Nephron (organoid): ENCODE measurements at regions not wholly inside any gene's neighbourhood (a gene's known extent, or its start where the extent isn't known, plus 50 kb on each side); places are given as distances from the start of the nearest gene placed in this dataset.

ENCODE experiments used
- H3K27ac Mint-ChIP-seq, 3 experiments: 2 replicates each; pipeline ENCODE4 v1.8.0; 2020; ENCODE audit warnings: mixed read lengths in 3 of 3, mild to moderate bottlenecking in 2 of 3, moderate library complexity in 1 of 3
- H3K27me3 Mint-ChIP-seq: 2 replicates; pipeline ENCODE4 v1.8.0; 2021; ENCODE audit warnings: low read depth, mild to moderate bottlenecking, moderate library complexity, mixed read lengths
- H3K36me3 Mint-ChIP-seq: 2 replicates; pipeline ENCODE4 v1.8.0; 2020; ENCODE audit warnings: low read depth, mixed read lengths
- H3K4me1 Mint-ChIP-seq: 2 replicates; pipeline ENCODE4 v1.8.0; 2020; ENCODE audit warnings: mixed read lengths
- H3K4me3 Mint-ChIP-seq, 3 experiments: 2 replicates each; pipeline ENCODE4 v1.8.0; 2020; ENCODE audit warnings: mild to moderate bottlenecking in 3 of 3, mixed read lengths in 3 of 3, moderate library complexity in 2 of 3
- H3K9me3 Mint-ChIP-seq: 2 replicates; pipeline ENCODE4 v1.8.0; 2020; ENCODE audit warnings: mixed read lengths
- TF ChIP-seq, protein P1 (sequence below), 3 experiments: fragments of 200-600 bp; sonication (generic); IDR thresholded peaks; one replicate each; pipeline ENCODE4 v1.5.0; 2021; ENCODE audit warnings: antibody characterized with exemption in 3 of 3; ENCODE audit not compliant: unreplicated experiment in 3 of 3

DNA sequence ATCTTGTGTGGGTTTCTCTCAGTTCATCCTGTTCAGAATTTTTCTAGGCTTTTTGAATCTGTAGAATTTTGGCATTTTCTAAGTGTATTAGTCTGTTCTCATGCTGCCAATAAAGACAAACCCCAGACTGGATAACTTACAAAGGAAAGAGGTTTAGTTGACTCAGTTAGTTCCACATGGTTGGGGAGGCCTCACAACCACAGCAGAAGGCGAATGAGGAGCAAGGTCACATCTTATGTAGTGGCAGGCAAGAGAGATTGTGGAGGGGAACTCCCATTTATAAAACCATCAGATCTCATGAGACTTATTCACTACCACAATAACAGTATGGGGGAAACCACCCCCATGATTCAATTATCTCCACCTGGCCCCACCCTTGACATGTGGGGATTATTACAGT lies 199.2 kb downstream of the ST6GAL2 start:
- TF ChIP-seq, protein P1, sequence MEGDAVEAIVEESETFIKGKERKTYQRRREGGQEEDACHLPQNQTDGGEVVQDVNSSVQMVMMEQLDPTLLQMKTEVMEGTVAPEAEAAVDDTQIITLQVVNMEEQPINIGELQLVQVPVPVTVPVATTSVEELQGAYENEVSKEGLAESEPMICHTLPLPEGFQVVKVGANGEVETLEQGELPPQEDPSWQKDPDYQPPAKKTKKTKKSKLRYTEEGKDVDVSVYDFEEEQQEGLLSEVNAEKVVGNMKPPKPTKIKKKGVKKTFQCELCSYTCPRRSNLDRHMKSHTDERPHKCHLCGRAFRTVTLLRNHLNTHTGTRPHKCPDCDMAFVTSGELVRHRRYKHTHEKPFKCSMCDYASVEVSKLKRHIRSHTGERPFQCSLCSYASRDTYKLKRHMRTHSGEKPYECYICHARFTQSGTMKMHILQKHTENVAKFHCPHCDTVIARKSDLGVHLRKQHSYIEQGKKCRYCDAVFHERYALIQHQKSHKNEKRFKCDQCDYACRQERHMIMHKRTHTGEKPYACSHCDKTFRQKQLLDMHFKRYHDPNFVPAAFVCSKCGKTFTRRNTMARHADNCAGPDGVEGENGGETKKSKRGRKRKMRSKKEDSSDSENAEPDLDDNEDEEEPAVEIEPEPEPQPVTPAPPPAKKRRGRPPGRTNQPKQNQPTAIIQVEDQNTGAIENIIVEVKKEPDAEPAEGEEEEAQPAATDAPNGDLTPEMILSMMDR (IDR thresholded peaks at IDR 0.05; ENCODE audit: unreplicated experiment in 3 of 3): no peak
- no peak overlapping the region for H3K4me3 Mint-ChIP-seq
- no peak overlapping the region for H3K27ac Mint-ChIP-seq
- H3K36me3 Mint-ChIP-seq: peaks cover 6% of the 10 kb centered on the region
- peaks cover 32% of the 10 kb centered on the region for H3K9me3 Mint-ChIP-seq
- no peaks in the 10 kb centered on the region for H3K27me3 Mint-ChIP-seq
- H3K4me1 Mint-ChIP-seq: no peaks in the 10 kb centered on the region

DNA sequence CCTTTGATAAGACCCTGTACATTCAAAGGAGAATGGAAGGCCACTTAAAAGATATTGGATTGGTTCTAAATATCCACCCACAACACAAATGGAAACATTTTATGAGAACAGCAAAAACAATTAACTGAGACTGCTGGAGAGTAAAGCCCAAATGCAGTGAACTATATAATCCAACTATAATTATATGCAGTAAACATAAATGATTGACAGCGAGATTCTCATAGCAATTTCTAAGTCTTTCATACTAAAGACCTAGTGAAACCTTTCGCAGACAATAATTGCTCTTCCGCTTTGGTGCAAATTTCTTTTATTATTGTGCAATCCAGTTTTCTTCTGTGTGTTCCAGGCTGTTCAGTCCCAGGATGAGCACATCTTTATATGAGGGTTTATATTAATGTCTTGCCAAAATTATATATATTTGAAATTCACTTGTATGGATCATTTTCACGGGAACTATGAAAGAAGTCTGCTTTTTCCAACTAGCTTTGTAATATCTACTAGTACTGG lies 190.9 kb downstream of the ST6GAL2 start:
- H3K4me3 Mint-ChIP-seq: no peak overlapping the region
- TF ChIP-seq, protein P1 (IDR thresholded peaks at IDR 0.05; ENCODE audit: unreplicated experiment in 3 of 3): no peak
- peaks cover 4% of the 10 kb centered on the region for H3K36me3 Mint-ChIP-seq
- peak overlapping the region; percentile 28 to 83 (median 61) for H3K27ac Mint-ChIP-seq
- peaks cover 5% of the 10 kb centered on the region for H3K9me3 Mint-ChIP-seq
- H3K27me3 Mint-ChIP-seq: no peaks in the 10 kb centered on the region
- peaks cover 9% of the 10 kb centered on the region for H3K4me1 Mint-ChIP-seq

DNA sequence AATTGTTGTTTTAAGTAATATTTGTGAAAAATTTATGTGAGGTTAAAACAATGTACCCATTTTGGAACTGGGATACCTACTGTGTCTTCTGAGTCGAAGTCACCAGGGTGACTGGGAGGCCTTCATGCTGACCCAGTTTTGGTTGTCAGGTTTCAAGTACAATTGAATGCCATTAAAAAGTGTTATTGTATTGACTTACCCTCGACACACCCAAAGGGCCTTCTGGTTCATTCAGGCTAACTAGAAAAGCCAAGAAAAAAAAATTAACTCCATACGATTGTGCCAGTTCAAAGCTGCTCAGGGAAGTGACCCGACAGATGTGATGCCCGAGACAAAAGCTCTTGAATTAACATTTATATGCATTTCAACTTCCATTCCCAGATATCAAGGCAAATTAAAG lies 190.0 kb downstream of the ST6GAL2 start:
- peaks cover 2% of the 10 kb centered on the region for H3K9me3 Mint-ChIP-seq
- peak overlapping the region in 2 of 3 experiments; percentile 42 to 82 for H3K27ac Mint-ChIP-seq
- no peak overlapping the region for H3K4me3 Mint-ChIP-seq
- peaks cover 18% of the 10 kb centered on the region for H3K4me1 Mint-ChIP-seq
- H3K36me3 Mint-ChIP-seq: peaks cover 4% of the 10 kb centered on the region
- TF ChIP-seq, protein P1 (IDR thresholded peaks at IDR 0.05; ENCODE audit: unreplicated experiment in 3 of 3): no peak
- no peaks in the 10 kb centered on the region for H3K27me3 Mint-ChIP-seq

DNA sequence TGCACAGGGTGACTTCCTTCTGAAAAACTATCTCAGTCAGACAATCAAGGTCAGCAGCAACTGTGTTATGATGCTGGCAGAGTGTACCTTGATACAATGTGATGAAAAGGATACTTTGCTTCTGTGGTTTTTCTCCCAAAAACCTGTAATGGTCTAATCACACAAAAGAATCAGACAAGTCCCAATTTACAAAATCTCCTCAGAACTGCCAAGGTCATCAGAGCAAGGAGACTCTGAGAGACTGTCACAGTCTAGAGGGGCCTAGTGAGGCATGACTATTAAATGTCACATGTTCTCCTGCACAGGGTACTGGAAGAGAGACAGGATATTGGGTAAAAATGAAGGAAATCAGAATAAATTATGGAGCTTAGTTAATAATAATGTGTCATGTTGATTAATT lies 185.4 kb downstream of the ST6GAL2 start:
- TF ChIP-seq, protein P1 (IDR thresholded peaks at IDR 0.05; ENCODE audit: unreplicated experiment in 3 of 3): no peak
- no peaks in the 10 kb centered on the region for H3K27me3 Mint-ChIP-seq
- no peaks in the 10 kb centered on the region for H3K9me3 Mint-ChIP-seq
- H3K27ac Mint-ChIP-seq: peak overlapping the region; percentile 77 to 85 (median 77)
- H3K36me3 Mint-ChIP-seq: peaks cover 4% of the 10 kb centered on the region
- no peak overlapping the region for H3K4me3 Mint-ChIP-seq
- H3K4me1 Mint-ChIP-seq: peaks cover 38% of the 10 kb centered on the region

DNA sequence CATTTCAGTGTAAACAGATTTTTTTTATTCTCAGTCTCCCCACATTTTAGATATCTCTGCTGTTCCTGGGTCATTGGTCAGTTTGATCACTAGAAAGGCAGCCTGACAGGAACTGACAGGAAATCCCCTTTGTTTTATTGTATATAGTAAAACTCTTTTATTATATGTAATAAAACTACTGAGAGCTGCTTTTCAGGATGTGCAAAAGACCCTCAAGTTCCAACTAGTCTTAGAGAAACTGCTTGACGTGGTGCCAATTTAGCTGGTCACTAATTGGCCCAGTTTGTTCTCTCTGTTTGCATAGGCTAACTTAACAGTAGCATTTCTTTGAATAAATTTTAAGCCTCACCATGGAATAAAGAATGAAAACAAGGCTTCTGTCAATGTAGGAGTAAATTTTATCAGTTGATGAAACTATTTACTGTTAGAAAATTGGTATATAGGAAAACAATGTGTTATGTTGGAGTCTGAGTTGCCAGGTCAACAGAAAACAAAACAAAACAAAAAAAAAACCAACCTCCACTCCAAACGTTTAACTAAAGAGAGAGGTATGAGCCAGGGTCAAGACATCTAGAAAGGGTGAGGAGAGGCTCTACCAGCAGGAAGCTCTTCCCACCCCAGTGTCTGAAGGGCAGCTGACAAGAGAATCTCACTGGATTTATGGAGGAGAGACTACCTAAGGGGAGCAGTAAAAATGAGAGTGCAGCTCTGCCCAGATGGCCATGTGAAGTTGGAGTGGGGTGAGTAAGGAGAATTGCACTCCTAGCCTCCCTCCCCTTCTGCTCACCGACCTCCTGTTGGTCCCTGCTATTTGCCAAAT lies 184.6 kb downstream of the ST6GAL2 start:
- H3K27ac Mint-ChIP-seq: peak overlapping the region; percentile 73 to 77 (median 77)
- TF ChIP-seq, protein P1 (IDR thresholded peaks at IDR 0.05; ENCODE audit: unreplicated experiment in 3 of 3): no peak
- H3K4me1 Mint-ChIP-seq: peaks cover 39% of the 10 kb centered on the region
- peaks cover 3% of the 10 kb centered on the region for H3K36me3 Mint-ChIP-seq
- no peaks in the 10 kb centered on the region for H3K9me3 Mint-ChIP-seq
- no peaks in the 10 kb centered on the region for H3K27me3 Mint-ChIP-seq
- no peak overlapping the region for H3K4me3 Mint-ChIP-seq

DNA sequence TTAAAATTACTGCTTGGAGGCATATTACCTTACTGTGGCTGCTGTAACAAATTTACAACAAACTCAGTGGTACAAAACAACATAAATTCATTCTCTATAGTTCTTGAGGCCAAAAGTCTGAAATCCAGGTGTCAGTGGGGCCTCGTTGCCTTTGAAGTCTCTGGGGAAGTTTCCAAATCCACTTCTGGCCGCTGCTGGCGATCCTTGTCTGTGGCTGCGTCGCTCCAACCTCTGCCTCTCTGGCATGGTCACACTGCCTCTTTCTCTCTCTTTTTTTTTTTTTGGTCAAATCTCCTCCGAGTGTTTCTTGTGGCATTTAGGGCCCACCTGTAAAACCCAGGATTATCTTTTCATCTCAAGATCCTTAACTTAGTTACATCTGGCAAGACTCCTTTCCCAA lies 182.8 kb downstream of the ST6GAL2 start:
- Mint-ChIP-seq H3K27me3 (no peaks in the 10 kb centered on the region), H3K36me3 (no peaks in the 10 kb centered on the region), H3K4me1 (peaks cover 44% of the 10 kb centered on the region), H3K4me3 (no peak overlapping the region), H3K9me3 (no peaks in the 10 kb centered on the region), H3K27ac (peak overlapping the region; percentile 17 to 44 (median 43))
- TF ChIP-seq, protein P1 (IDR thresholded peaks at IDR 0.05; ENCODE audit: unreplicated experiment in 3 of 3): no peak
